Upper lobe of left lung (tissue), 4 donors: ENCODE measurements at regions not wholly inside any gene's neighbourhood (a gene's known extent, or its start where the extent isn't known, plus 50 kb on each side); places are given as distances from the start of the nearest gene placed in this dataset.

ENCODE experiments used
- POLR2A ChIP-seq, 4 donors: fragments of 450-650 bp; IDR thresholded peaks; one replicate each; pipeline ENCODE4 v1.5.1; 2016 to 2017; ENCODE audit warnings: antibody characterized with exemption in 4 of 4, mild to moderate bottlenecking in 2 of 4
- TF ChIP-seq, protein P1 (sequence below), 6 experiments: fragments of 450-650 bp in 4 of 6; fragments of 200-600 bp in 2 of 6; sonication (generic) in 2 of 6; IDR thresholded peaks; one replicate each; pipeline ENCODE4 v1.5.1; 2016 to 2019; ENCODE audit warnings: antibody characterized with exemption in 6 of 6

DNA sequence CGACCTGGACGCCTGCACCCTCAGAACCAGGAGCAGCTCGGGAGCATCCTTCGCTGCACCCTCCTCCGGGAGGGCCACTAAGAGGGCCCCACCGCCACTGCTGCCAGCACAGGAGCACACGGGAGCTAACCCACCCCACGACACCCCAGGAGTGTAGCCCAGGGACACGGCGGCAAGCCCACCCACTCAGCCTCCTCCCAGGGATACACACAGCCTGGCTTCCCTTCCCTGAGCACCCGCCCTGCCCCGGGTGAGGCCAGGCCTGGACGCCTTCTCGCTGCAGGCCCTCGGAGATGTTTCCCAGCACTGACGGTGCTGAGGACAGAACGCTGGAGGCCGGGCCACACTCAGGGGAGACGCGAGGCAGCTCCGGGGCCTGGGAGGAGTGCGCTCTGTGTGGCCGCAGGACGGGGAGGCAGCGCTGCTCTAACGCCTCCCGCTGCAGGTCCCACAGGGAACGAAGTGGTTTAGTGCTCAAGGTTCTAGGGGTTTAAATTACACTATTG lies 190.4 kb downstream of the BRD1 start:
- TF ChIP-seq, protein P1, sequence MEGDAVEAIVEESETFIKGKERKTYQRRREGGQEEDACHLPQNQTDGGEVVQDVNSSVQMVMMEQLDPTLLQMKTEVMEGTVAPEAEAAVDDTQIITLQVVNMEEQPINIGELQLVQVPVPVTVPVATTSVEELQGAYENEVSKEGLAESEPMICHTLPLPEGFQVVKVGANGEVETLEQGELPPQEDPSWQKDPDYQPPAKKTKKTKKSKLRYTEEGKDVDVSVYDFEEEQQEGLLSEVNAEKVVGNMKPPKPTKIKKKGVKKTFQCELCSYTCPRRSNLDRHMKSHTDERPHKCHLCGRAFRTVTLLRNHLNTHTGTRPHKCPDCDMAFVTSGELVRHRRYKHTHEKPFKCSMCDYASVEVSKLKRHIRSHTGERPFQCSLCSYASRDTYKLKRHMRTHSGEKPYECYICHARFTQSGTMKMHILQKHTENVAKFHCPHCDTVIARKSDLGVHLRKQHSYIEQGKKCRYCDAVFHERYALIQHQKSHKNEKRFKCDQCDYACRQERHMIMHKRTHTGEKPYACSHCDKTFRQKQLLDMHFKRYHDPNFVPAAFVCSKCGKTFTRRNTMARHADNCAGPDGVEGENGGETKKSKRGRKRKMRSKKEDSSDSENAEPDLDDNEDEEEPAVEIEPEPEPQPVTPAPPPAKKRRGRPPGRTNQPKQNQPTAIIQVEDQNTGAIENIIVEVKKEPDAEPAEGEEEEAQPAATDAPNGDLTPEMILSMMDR (IDR thresholded peaks at IDR 0.05) = no peak
- no peak for TF ChIP-seq POLR2A (IDR thresholded peaks at IDR 0.05)
